Endodermal cell (in vitro differentiated cells): ENCODE measurements at regions not wholly inside any gene's neighbourhood (a gene's known extent, or its start where the extent isn't known, plus 50 kb on each side); places are given as distances from the start of the nearest gene placed in this dataset.

Experiments
- DNase-seq: peaks from one replicate; pipeline ENCODE4 v3.0.0-alpha.2; 2017
- H3K27ac ChIP-seq: 2 replicates; pipeline ENCODE4 v1.5.1; 2013; ENCODE audit warnings: mild to moderate bottlenecking, low read depth, low read length, moderate library complexity
- H3K27me3 ChIP-seq: 2 replicates; pipeline ENCODE4 v1.6.1; 2013; ENCODE audit warnings: mild to moderate bottlenecking, low read length, moderate library complexity; ENCODE audit not compliant: insufficient read depth, control insufficient read depth, poor library complexity, severe bottlenecking
- H3K36me3 ChIP-seq: 2 replicates; pipeline ENCODE4 v1.7.0; 2013; ENCODE audit warnings: mild to moderate bottlenecking, low read length, moderate library complexity; ENCODE audit not compliant: control insufficient read depth, insufficient read depth
- H3K4me1 ChIP-seq: one replicate; pipeline ENCODE4 v1.7.0; 2013; ENCODE audit warnings: low read length; ENCODE audit not compliant: control insufficient read depth, insufficient read depth
- H3K4me3 ChIP-seq: 2 replicates; pipeline ENCODE4 v1.5.1; 2013; ENCODE audit warnings: mild to moderate bottlenecking, low read length, moderate library complexity
- H3K9ac ChIP-seq: 2 replicates; pipeline ENCODE4 v1.6.1; 2013; ENCODE audit warnings: mild to moderate bottlenecking, low read length, moderate library complexity; ENCODE audit not compliant: poor library complexity, severe bottlenecking; ENCODE audit errors: extremely low read depth
- H3K9me3 ChIP-seq: 2 replicates; pipeline ENCODE4 v1.6.1; 2013; ENCODE audit warnings: mild to moderate bottlenecking, low read length, moderate library complexity; ENCODE audit not compliant: control insufficient read depth
- H3K27ac Mint-ChIP-seq: 2 replicates; pipeline ENCODE4 v1.8.0; 2020; ENCODE audit warnings: mixed read lengths
- H3K27me3 Mint-ChIP-seq: 2 replicates; pipeline ENCODE4 v1.8.0; 2021; ENCODE audit warnings: mild to moderate bottlenecking, mixed read lengths; ENCODE audit not compliant: insufficient read depth
- H3K36me3 Mint-ChIP-seq: 2 replicates; pipeline ENCODE4 v1.8.0; 2020; ENCODE audit warnings: low read depth, mixed read lengths
- H3K4me1 Mint-ChIP-seq: 2 replicates; pipeline ENCODE4 v1.8.0; 2020; ENCODE audit warnings: mixed read lengths
- H3K4me3 Mint-ChIP-seq: 2 replicates; pipeline ENCODE4 v1.8.0; 2020; ENCODE audit warnings: mild to moderate bottlenecking, moderate library complexity, mixed read lengths
- H3K9me3 Mint-ChIP-seq: 2 replicates; pipeline ENCODE4 v1.8.0; 2020; ENCODE audit warnings: mild to moderate bottlenecking, mixed read lengths
- WGBS, 2 experiments: methylation state at CpG; one replicate each; pipeline versions ENCODE4 v1.1.5 to v1.1.7; 2013; ENCODE audit warnings: missing lambda C conversion rate in 2 of 2, mixed read lengths in 1 of 2; ENCODE audit not compliant: insufficient coverage in 1 of 2, insufficient read length in 1 of 2; 5-methylcytosine and 5-hydroxymethylcytosine counted together
- TF ChIP-seq, protein P1 (sequence below): fragments of 200-600 bp; sonication (generic); conservative IDR thresholded peaks from 2 replicates; pipeline ENCODE4 v1.5.0; 2021; ENCODE audit warnings: antibody characterized with exemption, mild to moderate bottlenecking

DNA sequence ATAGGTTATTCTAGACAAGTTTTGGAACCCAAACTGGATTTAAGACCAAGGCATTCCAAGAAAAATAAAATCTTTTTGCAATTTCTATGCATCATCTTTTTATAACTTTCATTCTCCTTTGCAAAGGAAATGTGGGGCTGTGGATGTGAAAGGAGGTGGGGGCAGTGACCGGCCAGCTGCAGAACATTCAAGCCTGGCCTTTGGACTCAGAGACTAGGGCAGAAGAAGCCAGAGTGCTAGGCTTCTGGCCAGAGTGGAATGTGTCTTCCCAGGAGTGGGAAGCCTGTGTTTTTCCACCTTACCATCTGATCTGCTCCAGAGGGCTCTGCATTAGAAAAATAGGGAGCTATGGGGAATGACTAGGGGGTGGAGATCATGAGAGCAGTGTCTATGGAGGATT lies 148.5 kb downstream of the C9orf152 start:
- Mint-ChIP-seq H3K27me3 (no peaks in the 10 kb centered on the region), H3K36me3 (no peaks in the 10 kb centered on the region), H3K9me3 (no peaks in the 10 kb centered on the region), H3K4me3 (no peak overlapping the region), H3K4me1 (peaks cover 16% of the 10 kb centered on the region), H3K27ac (no peak overlapping the region)
- Histone ChIP-seq H3K9me3 (no peaks in the 10 kb centered on the region), H3K27ac (no peak overlapping the region), H3K4me3 (no peak overlapping the region), H3K9ac (no peak overlapping the region), H3K27me3 (no peaks in the 10 kb centered on the region), H3K4me1 (no peaks in the 10 kb centered on the region), H3K36me3 (no peaks in the 10 kb centered on the region)
- TF ChIP-seq, protein P1, sequence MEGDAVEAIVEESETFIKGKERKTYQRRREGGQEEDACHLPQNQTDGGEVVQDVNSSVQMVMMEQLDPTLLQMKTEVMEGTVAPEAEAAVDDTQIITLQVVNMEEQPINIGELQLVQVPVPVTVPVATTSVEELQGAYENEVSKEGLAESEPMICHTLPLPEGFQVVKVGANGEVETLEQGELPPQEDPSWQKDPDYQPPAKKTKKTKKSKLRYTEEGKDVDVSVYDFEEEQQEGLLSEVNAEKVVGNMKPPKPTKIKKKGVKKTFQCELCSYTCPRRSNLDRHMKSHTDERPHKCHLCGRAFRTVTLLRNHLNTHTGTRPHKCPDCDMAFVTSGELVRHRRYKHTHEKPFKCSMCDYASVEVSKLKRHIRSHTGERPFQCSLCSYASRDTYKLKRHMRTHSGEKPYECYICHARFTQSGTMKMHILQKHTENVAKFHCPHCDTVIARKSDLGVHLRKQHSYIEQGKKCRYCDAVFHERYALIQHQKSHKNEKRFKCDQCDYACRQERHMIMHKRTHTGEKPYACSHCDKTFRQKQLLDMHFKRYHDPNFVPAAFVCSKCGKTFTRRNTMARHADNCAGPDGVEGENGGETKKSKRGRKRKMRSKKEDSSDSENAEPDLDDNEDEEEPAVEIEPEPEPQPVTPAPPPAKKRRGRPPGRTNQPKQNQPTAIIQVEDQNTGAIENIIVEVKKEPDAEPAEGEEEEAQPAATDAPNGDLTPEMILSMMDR: no peak
- DNase-seq: no peak
- 93 to 100% methylated on average over 1 of the region's 1 CpG for WGBS, 2 experiments

DNA sequence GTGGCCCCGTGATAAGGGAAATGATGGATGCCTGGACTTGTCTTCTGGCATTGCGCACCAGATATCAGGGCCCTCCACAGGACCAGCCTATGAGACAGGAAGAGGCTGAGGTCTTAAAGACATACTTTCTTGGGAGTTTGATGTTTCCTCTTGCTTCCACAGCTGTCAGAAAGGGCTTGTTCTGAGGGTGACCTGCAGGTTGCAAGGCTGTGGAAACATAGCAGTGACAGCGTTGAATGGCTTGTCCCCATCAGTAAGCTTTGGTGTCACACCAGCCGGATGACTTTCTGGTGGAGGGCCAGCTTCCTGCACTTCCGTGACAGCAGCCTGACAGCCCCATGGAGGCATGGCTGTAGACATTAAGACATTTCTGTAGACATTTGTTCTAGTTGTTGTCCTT lies 143.2 kb downstream of the C9orf152 start:
- Histone ChIP-seq H3K36me3 (no peaks in the 10 kb centered on the region), H3K27me3 (no peaks in the 10 kb centered on the region), H3K9ac (no peak overlapping the region), H3K27ac (no peak overlapping the region), H3K9me3 (no peaks in the 10 kb centered on the region), H3K4me3 (no peak overlapping the region), H3K4me1 (no peaks in the 10 kb centered on the region)
- no peaks in the 10 kb centered on the region for H3K27me3 Mint-ChIP-seq
- no peak overlapping the region for H3K27ac Mint-ChIP-seq
- no peaks in the 10 kb centered on the region for H3K9me3 Mint-ChIP-seq
- H3K4me3 Mint-ChIP-seq: no peak overlapping the region
- H3K4me1 Mint-ChIP-seq: peaks cover 18% of the 10 kb centered on the region
- no peak for DNase-seq
- WGBS, 2 experiments: 93 to 97% methylated on average over 5 of the region's 5 CpGs
- H3K36me3 Mint-ChIP-seq: no peaks in the 10 kb centered on the region
- TF ChIP-seq, protein P1: no peak

DNA sequence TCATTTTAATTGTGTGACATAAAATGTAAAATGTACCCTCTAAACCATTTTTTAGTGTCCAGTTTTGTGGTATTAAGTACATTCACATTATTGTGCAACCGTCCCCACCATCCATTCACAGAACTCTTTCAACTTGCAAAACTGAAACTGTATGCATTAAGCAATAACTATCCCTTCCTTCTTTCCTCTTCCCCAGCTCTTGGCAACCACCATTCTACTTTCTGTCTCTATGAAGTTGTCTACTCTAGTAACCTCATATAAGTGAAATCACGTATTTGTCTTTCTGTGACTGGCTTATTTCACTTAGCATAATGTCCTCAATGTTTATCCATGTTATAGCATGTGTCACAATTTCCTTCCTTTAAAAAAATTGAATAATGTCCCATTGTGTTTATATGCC lies 142.4 kb downstream of the C9orf152 start:
- no peaks in the 10 kb centered on the region for H3K4me1 ChIP-seq
- H3K27me3 Mint-ChIP-seq: no peaks in the 10 kb centered on the region
- TF ChIP-seq, protein P1: no peak
- H3K27me3 ChIP-seq: no peaks in the 10 kb centered on the region
- no peaks in the 10 kb centered on the region for H3K36me3 ChIP-seq
- H3K9me3 Mint-ChIP-seq: no peaks in the 10 kb centered on the region
- H3K36me3 Mint-ChIP-seq: no peaks in the 10 kb centered on the region
- no peak overlapping the region for H3K9ac ChIP-seq
- 93 to 100% methylated on average over 2 of the region's 2 CpGs for WGBS, 2 experiments
- no peak overlapping the region for H3K4me3 ChIP-seq
- H3K27ac ChIP-seq: no peak overlapping the region
- no peaks in the 10 kb centered on the region for H3K9me3 ChIP-seq
- peaks cover 18% of the 10 kb centered on the region for H3K4me1 Mint-ChIP-seq
- H3K4me3 Mint-ChIP-seq: no peak overlapping the region
- no peak for DNase-seq
- no peak overlapping the region for H3K27ac Mint-ChIP-seq
